ENCODE measurements at regions not wholly inside any gene's neighbourhood (a gene's known extent, or its start where the extent isn't known, plus 50 kb on each side); places are given as distances from the start of the nearest gene placed in this dataset.
A peak's percentile ranks its signal among the peaks of the same experiment; 100 is the strongest.

GRCh38 chr17:34874478-34874877, 86.8 kb downstream of the CCT6B start:
- DNase-seq, result no peak

DNA sequence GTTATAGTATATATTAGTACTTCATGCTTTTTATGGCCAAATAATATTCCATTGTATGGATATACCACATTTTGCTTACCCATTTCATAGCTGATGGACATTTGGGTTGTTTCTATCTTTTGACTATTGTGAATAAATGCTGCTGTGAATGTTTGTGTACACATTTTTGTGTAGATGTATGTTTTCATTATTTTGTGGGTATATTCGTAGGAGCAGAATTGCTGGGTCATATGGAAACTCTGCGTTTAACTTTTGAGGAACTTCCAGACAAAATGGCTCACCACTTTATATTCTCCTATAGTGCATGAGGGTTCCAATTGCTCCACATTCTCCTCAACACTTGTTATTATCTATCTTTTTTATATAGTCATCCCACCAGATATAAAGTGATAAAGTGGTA, 88.6 kb downstream of the CCT6B start:
- no peak for DNase-seq

DNA sequence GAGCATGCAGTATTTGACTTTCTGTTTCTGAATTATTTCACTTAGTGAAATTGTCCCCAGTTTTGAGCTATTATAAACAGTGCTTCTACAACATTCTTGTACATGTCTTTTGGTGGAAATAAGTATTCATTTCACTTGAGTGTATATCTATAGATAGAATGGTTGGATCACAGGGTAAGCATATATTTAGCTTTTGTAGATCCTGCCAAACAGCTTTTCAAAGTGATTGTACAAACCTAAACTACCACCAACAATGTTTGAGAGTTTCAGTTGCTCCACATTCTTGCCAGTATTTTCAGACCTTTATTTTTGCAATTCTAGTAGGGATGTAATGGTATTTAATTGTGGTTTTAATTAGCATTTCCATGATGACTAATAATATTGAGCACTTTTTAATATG, 91.6 kb downstream of the CCT6B start:
- no peak for DNase-seq

DNA sequence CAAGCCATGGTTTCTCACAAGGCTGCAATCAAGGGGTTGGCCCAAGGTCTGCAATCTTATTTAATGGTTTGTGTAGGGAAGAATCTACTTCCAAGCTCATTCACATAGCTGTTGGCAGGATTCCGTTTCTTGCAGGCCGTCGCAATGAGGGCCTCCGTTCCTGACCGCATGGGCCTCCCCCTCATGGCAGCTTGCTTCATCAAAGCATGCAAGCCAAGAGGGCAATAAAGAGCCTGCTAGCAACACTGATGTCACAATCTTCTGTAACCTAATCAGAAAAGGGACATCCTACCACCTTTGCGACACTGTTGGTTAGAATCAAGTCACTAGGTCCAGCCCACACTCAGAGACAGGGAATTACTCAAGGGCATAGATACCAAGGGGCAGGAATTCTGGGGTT, 95.5 kb downstream of the CCT6B start:
- DNase-seq, result no peak

GRCh38 chr17:34862384-34862783, 98.9 kb downstream of the CCT6B start:
- no peak for DNase-seq

DNA sequence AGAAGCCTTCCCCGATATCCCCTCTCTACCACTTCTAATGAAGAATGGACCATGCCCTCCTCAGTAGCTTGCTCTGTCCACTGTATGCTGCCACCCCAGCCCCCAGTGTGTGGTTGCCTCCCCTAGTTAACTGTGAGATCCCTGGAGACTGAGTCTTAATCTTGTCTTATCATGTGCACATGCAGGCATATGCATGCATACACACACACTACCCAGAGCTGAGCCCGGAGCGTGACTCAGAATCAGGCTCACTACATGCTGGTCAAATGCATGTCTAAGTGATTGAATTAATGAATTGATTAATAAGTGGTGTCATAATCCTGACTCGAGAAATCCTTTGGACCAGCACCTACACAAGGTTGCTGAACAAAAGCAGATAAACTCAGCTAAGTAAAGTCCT, 99.4 kb downstream of the CCT6B start:
- no peak for DNase-seq

GRCh38 chr17:34859652-34860051, 101.6 kb downstream of the CCT6B start:
- DNase-seq, result no peak

DNA sequence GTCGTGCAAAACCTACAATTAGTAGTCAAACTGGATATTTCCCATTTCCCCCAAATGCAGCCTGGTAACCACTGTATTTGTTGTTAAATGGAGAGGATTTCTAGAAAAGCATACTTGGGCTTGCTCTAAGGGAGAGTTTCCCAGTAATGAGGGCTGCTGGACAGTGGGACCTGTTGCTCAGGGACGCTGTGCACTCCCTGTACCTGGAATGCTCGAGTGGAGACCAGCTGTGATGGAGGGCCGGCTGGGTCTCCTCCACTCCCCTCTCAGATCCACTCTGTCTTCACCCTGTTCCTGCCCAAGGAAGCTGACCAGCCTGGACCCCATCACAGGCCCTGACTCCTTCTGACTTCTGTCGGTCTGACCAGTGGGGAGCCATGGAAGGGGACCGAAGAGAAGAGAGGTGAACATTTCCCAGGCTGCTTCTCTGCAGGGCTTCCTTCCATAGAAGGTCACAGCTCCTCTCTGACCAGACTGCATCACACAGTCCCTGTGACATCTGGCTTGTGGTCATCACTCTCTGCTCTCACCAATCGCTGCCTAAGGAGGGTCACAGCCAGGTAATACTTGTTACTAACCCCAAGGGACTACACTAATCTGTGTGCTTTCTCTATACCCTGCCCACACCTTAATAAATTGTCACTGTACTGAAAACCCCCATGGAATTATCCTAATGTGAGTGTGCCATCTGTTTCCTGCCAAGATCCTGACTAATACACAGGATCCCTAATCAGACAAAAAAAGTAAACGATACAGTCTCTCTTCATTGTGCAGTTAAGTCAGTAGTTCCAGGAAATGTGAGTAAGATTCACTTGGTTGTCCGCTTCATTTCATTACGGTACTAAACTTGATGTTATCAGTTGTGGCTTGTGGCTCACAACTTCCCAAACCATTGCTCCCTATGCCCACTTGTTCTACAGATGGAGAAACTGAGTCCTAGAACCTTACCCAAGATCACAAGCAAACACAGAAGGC, 102.4 kb downstream of the CCT6B start:
- DNase-seq, result no peak

DNA sequence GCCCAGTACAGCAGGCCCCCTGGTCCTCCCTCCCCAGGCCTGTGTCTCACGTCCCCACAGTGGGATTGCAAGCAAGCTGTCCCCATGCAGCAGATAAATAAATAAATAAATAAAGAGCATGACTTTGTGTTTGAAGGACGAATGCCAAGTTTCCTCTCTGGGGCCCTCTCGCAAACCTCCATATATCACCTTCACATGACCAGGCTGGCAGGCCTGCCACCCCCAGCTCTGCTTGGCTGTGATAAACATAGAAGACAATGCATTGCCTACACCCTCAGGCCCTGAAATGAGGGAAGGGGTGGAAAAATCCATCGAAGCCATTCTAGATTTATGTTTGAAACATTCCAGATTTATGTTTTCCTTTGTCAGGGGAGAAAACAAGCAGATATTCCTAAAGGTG, 107.3 kb downstream of the CCT6B start:
- no peak for DNase-seq

DNA sequence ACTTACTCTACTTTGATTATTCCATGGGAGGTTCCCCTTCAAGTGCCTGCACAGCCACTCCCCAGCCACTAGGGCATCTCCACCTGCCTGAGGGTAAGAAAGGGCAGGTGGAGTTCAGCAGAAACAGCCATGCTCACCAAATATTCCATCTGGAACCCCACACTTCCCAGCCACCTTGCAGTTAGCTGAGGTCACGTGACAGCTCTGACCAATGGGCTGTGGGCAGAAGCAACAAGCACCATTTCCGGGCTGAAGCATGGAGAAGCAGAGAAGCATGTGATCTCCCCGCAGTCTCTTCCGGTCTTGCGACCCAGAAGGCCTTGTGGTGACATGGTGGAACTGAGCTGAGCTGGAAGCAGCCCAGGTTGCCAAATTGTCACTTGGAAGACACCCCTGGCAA, 108.6 kb downstream of the CCT6B start:
- no peak for DNase-seq

- DNase-seq, result no peak
These were observed 109.2 kb downstream of the CCT6B start for GRCh38 chr17:34851961-34852540.

GRCh38 chr17:34850964-34851363, 110.3 kb downstream of the CCT6B start:
- no peak for DNase-seq

DNA sequence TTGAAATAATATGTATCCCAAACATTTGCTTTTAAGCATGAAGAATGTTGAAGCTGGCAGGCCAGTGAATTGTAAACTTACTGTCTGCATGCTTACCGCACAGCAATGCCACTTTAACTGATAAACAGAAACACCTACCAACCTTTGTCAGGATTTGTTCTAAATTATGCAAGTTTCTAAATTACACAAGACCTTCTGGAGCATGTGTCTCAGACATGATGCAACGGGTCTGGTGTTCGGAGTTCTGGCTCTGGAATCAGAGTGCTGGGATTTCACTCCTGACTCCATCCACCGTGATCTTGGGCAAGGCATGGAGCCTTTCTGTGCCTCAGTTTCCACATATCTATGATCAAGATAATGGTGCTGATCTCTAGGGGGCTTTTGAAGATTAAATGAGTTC, 111.2 kb downstream of the CCT6B start:
- no peak for DNase-seq

GRCh38 chr17:34847938-34848337, 113.3 kb downstream of the CCT6B start:
- no peak for DNase-seq

DNA sequence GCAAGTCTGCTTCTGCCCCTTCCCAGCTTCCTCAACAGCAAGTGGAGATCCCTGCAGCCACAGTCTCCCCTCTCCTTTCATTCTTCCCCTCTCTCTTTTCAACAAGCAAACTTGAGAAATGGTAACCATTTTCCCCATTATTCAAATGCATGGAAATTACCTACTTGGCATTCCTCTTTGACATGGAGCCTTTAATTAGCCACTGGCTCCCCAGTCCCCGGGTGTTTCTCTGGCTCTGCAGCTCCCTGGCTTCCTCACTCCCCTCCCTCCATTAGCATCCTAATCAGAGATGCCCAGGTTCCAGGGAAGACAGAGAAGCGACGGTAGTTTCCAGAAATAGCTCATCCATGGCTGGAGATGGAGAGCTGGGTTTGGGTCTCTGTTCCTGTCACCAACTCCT, 116.0 kb downstream of the CCT6B start:
- peak; percentile 24 for DNase-seq

DNA sequence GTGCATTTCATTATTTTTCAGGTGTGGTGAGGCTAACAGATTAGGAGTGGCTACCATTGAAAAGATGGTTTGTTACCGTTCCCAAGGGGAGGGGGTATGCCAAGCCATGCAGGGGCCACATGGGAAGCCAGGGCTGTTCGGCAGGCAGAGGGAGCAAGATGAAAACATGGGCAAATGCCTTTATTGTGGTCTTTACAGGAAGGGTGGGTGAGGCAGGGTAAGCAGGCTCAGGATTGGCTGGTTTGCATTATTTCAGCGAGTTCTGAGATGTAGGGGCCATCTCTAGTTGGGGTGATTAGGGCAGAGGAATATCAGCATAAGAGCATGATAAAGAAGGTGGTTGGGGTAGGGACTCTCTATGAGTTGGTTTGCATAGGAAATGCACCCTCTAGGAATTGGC, 117.6 kb downstream of the CCT6B start:
- DNase-seq, result no peak

DNA sequence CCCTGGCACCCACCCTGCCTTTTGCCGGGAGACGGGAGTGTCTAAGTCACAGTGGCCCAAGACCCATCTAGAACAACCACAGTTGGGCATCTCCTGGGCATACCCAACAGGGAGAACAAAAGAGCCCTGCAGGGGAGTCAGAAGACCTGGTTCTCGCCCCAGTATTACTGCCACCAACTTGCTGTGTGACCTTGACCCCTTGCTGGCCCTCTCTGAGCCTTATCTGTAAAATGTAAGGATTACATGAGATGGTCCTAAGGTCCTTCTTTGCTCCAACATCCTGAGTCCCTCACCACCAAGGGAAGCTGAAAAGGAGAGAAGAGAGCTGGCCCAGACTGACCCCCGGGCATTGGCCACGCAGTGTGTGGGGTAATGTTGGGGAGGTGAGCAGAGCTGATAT, 119.0 kb downstream of the CCT6B start:
- no peak for DNase-seq

DNA sequence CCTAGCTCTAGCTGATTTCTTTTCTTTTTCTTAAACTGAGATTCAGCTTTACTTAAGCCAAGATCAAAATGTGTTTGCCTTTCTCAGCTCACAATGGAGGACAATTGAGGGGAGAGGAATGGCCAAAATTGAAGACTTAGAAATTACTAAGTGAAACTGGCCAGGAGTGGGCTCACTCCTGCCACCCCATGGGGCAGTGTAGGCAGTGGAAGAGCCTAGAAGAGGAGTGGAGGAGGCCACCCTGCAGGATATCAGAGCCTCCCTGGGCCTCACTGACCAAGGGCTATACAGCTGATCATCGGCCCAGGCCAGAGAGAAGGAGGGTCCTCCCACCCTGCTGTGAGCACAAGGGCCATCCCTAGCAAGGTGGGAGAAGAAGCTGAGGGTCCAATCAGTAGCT, 119.8 kb downstream of the CCT6B start:
- DNase-seq, result no peak

- DNase-seq, result no peak
These were observed 120.5 kb downstream of the CCT6B start for GRCh38 chr17:34840750-34841149.

GRCh38 chr17:34837876-34838478, 123.3 kb downstream of the CCT6B start:
- no peak for DNase-seq

- no peak for DNase-seq
These were observed 128.9 kb downstream of the CCT6B start for GRCh38 chr17:34832376-34832775.

- no peak for DNase-seq
These were observed 134.3 kb downstream of the CCT6B start for GRCh38 chr17:34827008-34827407.

DNA sequence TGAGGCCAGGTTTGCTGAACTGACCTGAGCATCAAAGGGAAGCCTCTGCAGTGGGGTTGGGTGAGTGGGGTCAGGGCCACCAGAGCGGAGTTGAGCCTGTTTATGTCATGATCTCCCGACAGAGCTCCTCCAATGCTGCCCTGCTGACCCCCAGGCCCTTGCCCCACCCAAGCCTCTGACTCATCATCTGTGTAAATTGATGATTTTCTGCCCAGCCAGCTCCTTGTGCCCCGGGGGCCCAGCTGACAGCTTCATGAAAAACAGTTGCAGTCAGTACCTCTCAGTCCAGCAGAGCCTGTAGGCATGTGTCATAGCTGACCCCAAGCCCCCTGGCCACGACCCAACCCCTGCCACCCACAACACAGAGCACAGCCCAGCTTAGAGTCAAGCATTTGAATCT, 134.9 kb downstream of the CCT6B start:
- DNase-seq, result no peak

DNA sequence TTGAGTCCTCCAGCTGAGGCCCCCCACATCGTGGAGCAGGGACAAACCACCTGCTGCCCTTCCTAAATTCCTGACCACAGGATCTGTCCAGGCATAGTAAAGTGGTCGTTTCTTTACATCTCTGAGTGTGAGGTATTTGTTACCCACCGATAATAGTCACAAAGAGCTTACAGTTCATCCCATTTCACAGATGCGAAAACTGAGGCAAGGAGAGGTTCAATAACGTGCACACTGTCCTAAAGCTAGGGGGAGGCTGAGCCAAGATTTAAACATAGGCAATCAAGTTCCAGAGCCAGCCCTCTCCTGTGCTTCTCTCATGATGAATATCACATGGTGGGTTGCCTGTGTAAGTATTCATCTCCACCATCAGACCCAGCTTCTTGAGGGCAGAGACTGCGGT, 135.4 kb downstream of the CCT6B start:
- DNase-seq, result no peak

Data from NCI-H526 treated with DMSO at 0.1 percent for 48 hours (cell line).